Heart right ventricle (tissue), 16 donors: ENCODE measurements at regions not wholly inside any gene's neighbourhood (a gene's known extent, or its start where the extent isn't known, plus 50 kb on each side); places are given as distances from the start of the nearest gene placed in this dataset.
"Not testable (repeated sequence)": the region's sequence is repeated elsewhere in the genome, so short reads cannot be mapped to it uniquely, and the experiment has no call there.

Experiments used
- ATAC-seq, 8 donors: fragments of 200-7000 bp; cut with Tn5 transposase; one replicate each; pipeline ENCODE4 v1.9.1; 2020; ENCODE audit warnings: mild to moderate bottlenecking in 8 of 8, moderate library complexity in 8 of 8, moderate number of reproducible peaks in 1 of 8
- DNase-seq, 2 donors: peaks; one replicate each; pipeline ENCODE4 v3.0.0-alpha.2; 2020
- H3K27ac ChIP-seq, 10 donors: fragments of 200-600 bp; sonication (generic) in 2 of 10; one replicate each; pipeline versions ENCODE4 v1.5.0 to v1.8.0; 2020 to 2022; ENCODE audit warnings: mild to moderate bottlenecking in 3 of 10
- H3K27me3 ChIP-seq, 7 donors: fragments of 200-600 bp; one replicate each; pipeline ENCODE4 v1.8.0; 2021 to 2022; ENCODE audit warnings: mild to moderate bottlenecking in 2 of 7
- H3K36me3 ChIP-seq, 9 donors: fragments of 200-600 bp; sonication (generic) in 1 of 9; one replicate each; pipeline versions ENCODE4 v1.5.0 to v1.8.0; 2020 to 2022; ENCODE audit warnings: mild to moderate bottlenecking in 2 of 9
- H3K4me1 ChIP-seq, 9 donors: fragments of 200-600 bp; sonication (generic) in 1 of 9; one replicate each; pipeline versions ENCODE4 v1.5.0 to v1.8.0; 2020 to 2022; ENCODE audit warnings: mild to moderate bottlenecking in 4 of 9
- H3K4me3 ChIP-seq, 10 donors: fragments of 200-600 bp; sonication (generic) in 2 of 10; one replicate each; pipeline versions ENCODE4 v1.5.0 to v1.8.0; 2020 to 2022; ENCODE audit warnings: mild to moderate bottlenecking in 7 of 10, moderate library complexity in 2 of 10
- H3K9me3 ChIP-seq, 11 donors: fragments of 200-600 bp in 10 of 11; sonication (generic) in 2 of 11; one replicate each; pipeline versions ENCODE4 v1.5.0 to v1.8.0; 2013 to 2022; ENCODE audit warnings: mild to moderate bottlenecking in 2 of 11, control low read depth in 1 of 11, moderate library complexity in 1 of 11
- CTCF ChIP-seq, 9 donors: fragments of 200-600 bp; sonication (generic) in 2 of 9; IDR thresholded peaks; one replicate each; pipeline versions ENCODE4 v1.5.0 to v1.8.0; 2021 to 2022; ENCODE audit warnings: antibody characterized with exemption in 9 of 9, mild to moderate bottlenecking in 5 of 9, moderate library complexity in 1 of 9
- WGBS, 2 donors: extraction: QIAGEN DNeasy Blood & Tissue Kit; methylation state at CpG; one replicate each; pipeline ENCODE4 v1.1.7; 2013; ENCODE audit warnings: inconsistent platforms in 1 of 2; 5-methylcytosine and 5-hydroxymethylcytosine counted together
- intact Hi-C, 10 donors: fragments of 100-400 bp; cut with DNase I; formaldehyde crosslinking; loops; one replicate each; pipeline versions ENCODE4 v1.11.1 to v1.14.2; 2022
- donor health status: Arrhythmogenic right ventricular cardiomyopathy.
- donor health status: ischemic (EF 13 %, LVEDD 7.1; RV severe dilation, severe dysfunction).
- donor health status: healthy with polysubstance abuse.
- donor health status: DM: no; HTN: yes; CAD: no.
- donor health status: DM: no; HTN: no; CAD: no.
- donor health status: ischemic (EF 25% LVEDD 6.9; RV normal size, moderate dysfunction).
- donor health status: ischemic (EF 25% LVEDD 5.7; RV mildly dilated, moderate dysfunction).
- donor health status: healthy.
- donor health status: DM: yes; HTN: yes; CAD: no.
- donor health status: Ischemic cardiomyopathy.
- donor health status: ischemic (EF 35%, LVEDD 5.7; RV mildly dilated, moderate dysfunction).
- donor health status: nonischemic (EF 11% LVEDD 7.7; RV severe dilation, severe dysfunction).
- donor health status: DM: yes; HTN: yes; CAD: no.
- donor health status: PGD.
- donor health status: ischemic (EF 29% LVEDD 5.4; RV normal size, mild dysfunction).
- donor health status: nonischemic (EF 23%, LVEDD 6.1; RV moderate dilation, normal function).

GRCh38 chr16:16982614-16983013, 488.1 kb downstream of the XYLT1 start:
- ATAC-seq (no peak), DNase-seq (no peak)
- H3K27ac ChIP-seq, result no peak overlapping the region
- 84 to 95% methylated on average over 4 of the region's 4 CpGs for WGBS, 2 donors
- H3K4me3 ChIP-seq, result no peak overlapping the region
- no peaks in the 10 kb centered on the region for H3K4me1 ChIP-seq
- intact Hi-C loops, result loop anchor here in 1 of 10 donors (2.0 kb wide), 1 partner anchor 20 kb away; no protein-coding TSS in a partner anchor
- no peaks in the 10 kb centered on the region for H3K36me3 ChIP-seq
- peaks cover 0 to 8% (median 0%) of the 10 kb centered on the region in 11 donors for H3K9me3 ChIP-seq
- H3K27me3 ChIP-seq, result peaks cover 0 to 13% (median 0%) of the 10 kb centered on the region in 7 donors
- TF ChIP-seq CTCF (IDR thresholded peaks at IDR 0.05), result no peak

- peaks cover 0 to 8% (median 0%) of the 10 kb centered on the region in 11 donors for H3K9me3 ChIP-seq
- 82 to 86% methylated on average over 7 of the region's 7 CpGs for WGBS, 2 donors
- H3K36me3 ChIP-seq, result no peaks in the 10 kb centered on the region
- intact Hi-C loops, result loop anchor here in 1 of 10 donors (2.0 kb wide), 1 partner anchor 21 kb away; no protein-coding TSS in a partner anchor
- H3K4me1 ChIP-seq, result no peaks in the 10 kb centered on the region
- peaks cover 0 to 13% (median 0%) of the 10 kb centered on the region in 7 donors for H3K27me3 ChIP-seq
- H3K4me3 ChIP-seq, result no peak overlapping the region
- no peak overlapping the region for H3K27ac ChIP-seq
- ATAC-seq (no peak), DNase-seq (no peak)
- no peak for TF ChIP-seq CTCF (IDR thresholded peaks at IDR 0.05)
Measured at GRCh38 chr16:16983582-16983981, 487.2 kb downstream of the XYLT1 start.

GRCh38 chr16:16984091-16984490, 486.7 kb downstream of the XYLT1 start:
- WGBS, 2 donors, result 96% methylated on average over 21 of the region's 21 CpGs

DNA sequence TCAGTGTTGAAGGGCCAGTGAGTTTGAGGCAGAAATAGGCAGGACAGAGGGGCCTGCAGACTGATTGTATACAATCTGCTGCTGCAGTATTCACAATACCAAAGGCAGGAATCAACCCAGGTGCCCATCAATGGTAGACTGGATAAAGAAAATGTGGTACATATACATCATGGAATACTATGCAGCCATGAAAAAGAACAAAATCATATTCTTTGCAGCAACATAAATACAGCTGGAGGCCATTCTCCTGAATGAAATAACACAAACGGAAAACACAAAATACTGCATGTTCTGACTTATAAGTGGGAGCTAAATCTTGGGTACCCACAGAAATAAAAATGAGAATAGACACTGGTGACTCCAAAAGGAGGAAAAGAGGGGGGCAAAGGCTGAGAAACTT, 485.1 kb downstream of the XYLT1 start:
- peaks cover 0 to 8% (median 0%) of the 10 kb centered on the region in 11 donors for H3K9me3 ChIP-seq
- H3K4me3 ChIP-seq, result no peak overlapping the region
- WGBS, 2 donors, result 77 to 81% methylated on average over 1 of the region's 1 CpG
- intact Hi-C loops, result no loop called here
- no peak for ATAC-seq
- H3K4me1 ChIP-seq, result no peaks in the 10 kb centered on the region
- no peak overlapping the region for H3K27ac ChIP-seq
- no peak for DNase-seq
- TF ChIP-seq CTCF (IDR thresholded peaks at IDR 0.05), result no peak
- H3K27me3 ChIP-seq, result peaks cover 0 to 10% (median 0%) of the 10 kb centered on the region in 7 donors
- no peaks in the 10 kb centered on the region for H3K36me3 ChIP-seq

More at GRCh38 chr16:16984091-16984490, 486.7 kb downstream of the XYLT1 start:
- H3K4me1 ChIP-seq, DNase-seq, intact Hi-C loops, H3K4me3 ChIP-seq, H3K9me3 ChIP-seq, H3K36me3 ChIP-seq, H3K27ac ChIP-seq, ATAC-seq: not testable (repeated sequence)
- peaks cover 0 to 13% (median 0%) of the 10 kb centered on the region in 7 donors for H3K27me3 ChIP-seq

DNA sequence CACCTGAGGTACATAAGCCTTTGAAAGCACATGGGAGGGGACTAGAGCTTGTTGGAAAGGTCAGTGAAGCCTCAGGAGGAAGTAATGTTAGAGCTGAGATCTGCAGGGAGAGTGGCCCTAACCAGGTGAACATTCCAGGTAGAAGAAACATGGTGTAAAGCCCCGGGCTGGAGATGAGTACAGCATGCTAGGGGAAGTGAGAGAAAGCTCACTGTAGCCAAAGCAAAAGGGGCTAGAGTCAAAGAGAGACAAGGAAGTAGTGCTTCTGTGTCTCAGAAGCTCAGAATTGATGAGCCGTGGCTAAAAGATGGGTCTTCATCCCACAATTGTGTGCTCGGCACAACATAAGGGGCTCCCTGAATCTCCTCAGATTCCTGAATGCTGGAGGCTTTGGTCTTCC, 481.8 kb downstream of the XYLT1 start:
- Histone ChIP-seq H3K4me1 (peaks cover 0 to 7% (median 0%) of the 10 kb centered on the region in 9 donors), H3K4me3 (no peak overlapping the region), H3K9me3 (peaks cover 0 to 8% (median 0%) of the 10 kb centered on the region in 11 donors), H3K27me3 (peaks cover 0 to 7% (median 0%) of the 10 kb centered on the region in 7 donors), H3K36me3 (no peaks in the 10 kb centered on the region), H3K27ac (no peak overlapping the region)
- DNase-seq (no peak), ATAC-seq (no peak)
- 67 to 73% methylated on average over 3 of the region's 3 CpGs for WGBS, 2 donors
- TF ChIP-seq CTCF (IDR thresholded peaks at IDR 0.05), result no peak
- intact Hi-C loops, result no loop called here
